ENCODE measurements at regions not wholly inside any gene's neighbourhood (a gene's known extent, or its start where the extent isn't known, plus 50 kb on each side); places are given as distances from the start of the nearest gene placed in this dataset.

GRCh38 chr1:5298376-5298775 lies 644.0 kb downstream of the AJAP1 start:
- DNase-seq = no peak

- peak; percentile 19 for DNase-seq
These were observed 643.5 kb downstream of the AJAP1 start for GRCh38 chr1:5297886-5298239.

- DNase-seq = peak; percentile 92
These were observed 642.9 kb downstream of the AJAP1 start for GRCh38 chr1:5297180-5297885.

GRCh38 chr1:5296557-5297179 lies 642.3 kb downstream of the AJAP1 start:
- no peak for DNase-seq

GRCh38 chr1:5296095-5296494 lies 641.7 kb downstream of the AJAP1 start:
- no peak for DNase-seq

GRCh38 chr1:5291889-5292288 lies 637.5 kb downstream of the AJAP1 start:
- DNase-seq = no peak

- no peak for DNase-seq
These were observed 633.1 kb downstream of the AJAP1 start for GRCh38 chr1:5287178-5288150.

GRCh38 chr1:5286244-5286643 lies 631.8 kb downstream of the AJAP1 start:
- no peak for DNase-seq

- DNase-seq = no peak
These were observed 620.1 kb downstream of the AJAP1 start for GRCh38 chr1:5274527-5274926.

- DNase-seq = no peak
These were observed 619.0 kb downstream of the AJAP1 start for GRCh38 chr1:5273280-5274003.

GRCh38 chr1:5272325-5272724 lies 617.9 kb downstream of the AJAP1 start:
- no peak for DNase-seq

GRCh38 chr1:5271264-5271663 lies 616.9 kb downstream of the AJAP1 start:
- DNase-seq = peak; percentile 90

GRCh38 chr1:5269901-5270300 lies 615.5 kb downstream of the AJAP1 start:
- DNase-seq = no peak

- DNase-seq = no peak
These were observed 613.3 kb downstream of the AJAP1 start for GRCh38 chr1:5267603-5268235.

GRCh38 chr1:5265438-5266075 lies 611.1 kb downstream of the AJAP1 start:
- DNase-seq = no peak

GRCh38 chr1:5264476-5264875 lies 610.1 kb downstream of the AJAP1 start:
- DNase-seq = no peak

- DNase-seq = no peak
These were observed 602.4 kb downstream of the AJAP1 start for GRCh38 chr1:5256793-5257192.

GRCh38 chr1:5254975-5255374 lies 600.6 kb downstream of the AJAP1 start:
- no peak for DNase-seq

GRCh38 chr1:5254131-5254725 lies 599.8 kb downstream of the AJAP1 start:
- DNase-seq = no peak

GRCh38 chr1:5253036-5253435 lies 598.6 kb downstream of the AJAP1 start:
- DNase-seq = no peak

- no peak for DNase-seq
These were observed 595.9 kb downstream of the AJAP1 start for GRCh38 chr1:5250336-5250735.

GRCh38 chr1:5245348-5245747 lies 590.9 kb downstream of the AJAP1 start:
- no peak for DNase-seq
